Nephron (organoid): ENCODE measurements at regions not wholly inside any gene's neighbourhood (a gene's known extent, or its start where the extent isn't known, plus 50 kb on each side); places are given as distances from the start of the nearest gene placed in this dataset.

Source experiments
- H3K27ac Mint-ChIP-seq, 3 experiments: 2 replicates each; pipeline ENCODE4 v1.8.0; 2020; ENCODE audit warnings: mixed read lengths in 3 of 3, mild to moderate bottlenecking in 2 of 3, moderate library complexity in 1 of 3
- H3K27me3 Mint-ChIP-seq: 2 replicates; pipeline ENCODE4 v1.8.0; 2021; ENCODE audit warnings: low read depth, mild to moderate bottlenecking, moderate library complexity, mixed read lengths
- H3K36me3 Mint-ChIP-seq: 2 replicates; pipeline ENCODE4 v1.8.0; 2020; ENCODE audit warnings: low read depth, mixed read lengths
- H3K4me1 Mint-ChIP-seq: 2 replicates; pipeline ENCODE4 v1.8.0; 2020; ENCODE audit warnings: mixed read lengths
- H3K4me3 Mint-ChIP-seq, 3 experiments: 2 replicates each; pipeline ENCODE4 v1.8.0; 2020; ENCODE audit warnings: mild to moderate bottlenecking in 3 of 3, mixed read lengths in 3 of 3, moderate library complexity in 2 of 3
- H3K9me3 Mint-ChIP-seq: 2 replicates; pipeline ENCODE4 v1.8.0; 2020; ENCODE audit warnings: mixed read lengths
- CTCF ChIP-seq, 3 experiments: fragments of 200-600 bp; sonication (generic); IDR thresholded peaks; one replicate each; pipeline ENCODE4 v1.5.0; 2021; ENCODE audit warnings: antibody characterized with exemption in 3 of 3; ENCODE audit not compliant: unreplicated experiment in 3 of 3

DNA sequence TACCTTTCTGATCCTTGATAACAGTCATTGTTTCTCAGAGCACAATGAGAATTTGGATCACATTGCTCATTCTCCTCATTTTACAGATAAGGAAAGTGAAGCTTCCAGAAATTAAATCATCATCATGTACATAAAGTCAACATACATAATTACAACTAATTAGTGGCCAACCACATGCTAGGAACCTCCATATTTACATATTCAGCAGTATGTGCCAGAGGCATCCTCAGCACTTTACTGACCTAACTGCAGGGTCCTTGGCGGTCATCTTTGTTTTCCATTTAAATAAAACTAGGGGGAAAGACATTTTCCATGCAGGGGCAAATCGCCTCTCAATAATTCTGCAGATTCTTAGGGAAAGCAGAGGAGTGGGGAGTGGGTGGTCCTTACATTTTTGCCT is 752.9 kb downstream of the KCNJ2 start:
- Mint-ChIP-seq H3K4me3 (no peak overlapping the region), H3K27me3 (peaks cover 13% of the 10 kb centered on the region), H3K9me3 (peaks cover 15% of the 10 kb centered on the region), H3K4me1 (no peaks in the 10 kb centered on the region), H3K27ac (no peak overlapping the region), H3K36me3 (no peaks in the 10 kb centered on the region)
- TF ChIP-seq CTCF (IDR thresholded peaks at IDR 0.05; ENCODE audit: unreplicated experiment in 3 of 3), result no peak

DNA sequence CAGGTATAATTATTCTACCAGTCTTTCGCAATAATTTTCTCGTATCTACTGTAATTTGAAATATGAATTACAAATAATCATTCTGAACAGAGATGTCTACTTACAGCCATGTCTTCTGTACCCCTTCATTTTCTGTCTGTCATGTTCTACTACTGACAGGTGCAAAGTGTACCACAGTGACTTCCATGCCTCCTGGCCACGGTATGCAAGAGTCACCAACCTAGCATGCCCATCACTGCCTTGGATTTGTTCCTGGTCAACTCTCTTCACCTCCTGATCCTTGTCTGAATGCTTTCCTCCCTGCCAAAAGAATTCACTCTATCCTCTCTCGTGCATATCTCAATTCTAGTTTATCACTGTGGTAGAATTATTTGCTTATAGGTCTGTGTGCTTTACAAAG is 755.4 kb downstream of the KCNJ2 start:
- H3K4me1 Mint-ChIP-seq, result no peaks in the 10 kb centered on the region
- no peak overlapping the region for H3K4me3 Mint-ChIP-seq
- no peak for TF ChIP-seq CTCF (IDR thresholded peaks at IDR 0.05; ENCODE audit: unreplicated experiment in 3 of 3)
- H3K27ac Mint-ChIP-seq, result no peak overlapping the region
- peaks cover 9% of the 10 kb centered on the region for H3K27me3 Mint-ChIP-seq
- H3K36me3 Mint-ChIP-seq, result no peaks in the 10 kb centered on the region
- peaks cover 2% of the 10 kb centered on the region for H3K9me3 Mint-ChIP-seq

GRCh38 chr17:70929226-70929625 is 759.9 kb downstream of the KCNJ2 start:
- no peak for TF ChIP-seq CTCF (IDR thresholded peaks at IDR 0.05; ENCODE audit: unreplicated experiment in 3 of 3)
- Mint-ChIP-seq H3K4me3 (no peak overlapping the region), H3K9me3 (no peaks in the 10 kb centered on the region), H3K4me1 (no peaks in the 10 kb centered on the region), H3K36me3 (no peaks in the 10 kb centered on the region), H3K27me3 (peaks cover 15% of the 10 kb centered on the region), H3K27ac (no peak overlapping the region)

GRCh38 chr17:70934231-70934630 is 764.9 kb downstream of the KCNJ2 start:
- Mint-ChIP-seq H3K36me3 (no peaks in the 10 kb centered on the region), H3K27ac (no peak overlapping the region), H3K27me3 (peaks cover 6% of the 10 kb centered on the region), H3K9me3 (no peaks in the 10 kb centered on the region), H3K4me1 (no peaks in the 10 kb centered on the region), H3K4me3 (no peak overlapping the region)
- TF ChIP-seq CTCF (IDR thresholded peaks at IDR 0.05; ENCODE audit: unreplicated experiment in 3 of 3), result no peak

GRCh38 chr17:70934835-70935234 is 765.5 kb downstream of the KCNJ2 start:
- no peak for TF ChIP-seq CTCF (IDR thresholded peaks at IDR 0.05; ENCODE audit: unreplicated experiment in 3 of 3)
- Mint-ChIP-seq H3K27me3 (peaks cover 6% of the 10 kb centered on the region), H3K4me1 (no peaks in the 10 kb centered on the region), H3K9me3 (no peaks in the 10 kb centered on the region), H3K4me3 (no peak overlapping the region), H3K36me3 (no peaks in the 10 kb centered on the region), H3K27ac (no peak overlapping the region)

- Mint-ChIP-seq H3K27ac (no peak overlapping the region), H3K27me3 (peaks cover 6% of the 10 kb centered on the region), H3K9me3 (no peaks in the 10 kb centered on the region), H3K36me3 (no peaks in the 10 kb centered on the region), H3K4me3 (no peak overlapping the region), H3K4me1 (no peaks in the 10 kb centered on the region)
- no peak for TF ChIP-seq CTCF (IDR thresholded peaks at IDR 0.05; ENCODE audit: unreplicated experiment in 3 of 3)
These were observed 767.4 kb downstream of the KCNJ2 start for GRCh38 chr17:70936724-70937123.
